CD14-positive monocyte (primary cell): ENCODE measurements at regions not wholly inside any gene's neighbourhood (a gene's known extent, or its start where the extent isn't known, plus 50 kb on each side); places are given as distances from the start of the nearest gene placed in this dataset.

Experiments used
- DNase-seq, 3 donors: peaks; one replicate each; pipeline ENCODE4 v3.0.0-alpha.2; 2011 to 2022
- H2AFZ ChIP-seq: 2 replicates; pipeline ENCODE4 v1.6.0; 2012; ENCODE audit warnings: mild to moderate bottlenecking, low read depth, low read length, inconsistent platforms; ENCODE audit not compliant: insufficient read depth, poor library complexity, severe bottlenecking
- H3K27ac ChIP-seq, 2 donors: 1 replicate in 1 of 2; 2 replicates in 1 of 2; pipeline ENCODE4 v1.5.1; 2012 to 2013; ENCODE audit warnings: low read length in 2 of 2, control low read depth in 1 of 2, inconsistent platforms in 1 of 2, low read depth in 1 of 2, mild to moderate bottlenecking in 1 of 2
- H3K27me3 ChIP-seq, 2 donors: one replicate each; pipeline versions ENCODE4 v1.6.0 to v1.6.1; 2011 to 2013; ENCODE audit warnings: low read length in 2 of 2; ENCODE audit not compliant: control insufficient read depth in 2 of 2, insufficient read depth in 2 of 2
- H3K36me3 ChIP-seq, 2 donors: replicated peaks in 1 of 2; 1 replicate in 1 of 2; 2 replicates in 1 of 2; pipeline versions ENCODE4 v1.5.1 to v1.6.1; 2012 to 2013; ENCODE audit warnings: low read length in 2 of 2, control low read depth in 1 of 2, inconsistent platforms in 1 of 2, mild to moderate bottlenecking in 1 of 2; ENCODE audit not compliant: insufficient read depth in 2 of 2, control insufficient read depth in 1 of 2
- H3K4me1 ChIP-seq, 2 donors: 1 replicate in 1 of 2; 2 replicates in 1 of 2; pipeline versions ENCODE4 v1.5.1 to v1.6.1; 2012 to 2013; ENCODE audit warnings: low read length in 2 of 2, control low read depth in 1 of 2, inconsistent platforms in 1 of 2, mild to moderate bottlenecking in 1 of 2, moderate library complexity in 1 of 2; ENCODE audit not compliant: insufficient read depth in 2 of 2, control insufficient read depth in 1 of 2
- H3K4me2 ChIP-seq: replicated peaks from 2 replicates; pipeline ENCODE3; 2012; ENCODE audit warnings: low read length, moderate library complexity, mild to moderate bottlenecking; ENCODE audit not compliant: poor library complexity, severe bottlenecking; ENCODE audit errors: extremely low read depth
- H3K4me3 ChIP-seq, 3 experiments: fragments of 200-600 bp in 1 of 3; sonication (generic) in 1 of 3; replicated peaks in 1 of 3; 1 replicate in 2 of 3; 2 replicates in 1 of 3; pipeline ENCODE4 v1.5.1; 2011 to 2013; ENCODE audit warnings: low read length in 3 of 3, mild to moderate bottlenecking in 3 of 3, control low read depth in 2 of 3, low read depth in 2 of 3, inconsistent platforms in 1 of 3, moderate library complexity in 1 of 3
- H3K79me2 ChIP-seq: 2 replicates; pipeline ENCODE4 v1.6.0; 2012; ENCODE audit warnings: mild to moderate bottlenecking, control low read depth, inconsistent platforms, low read length, moderate library complexity; ENCODE audit not compliant: insufficient read depth
- H3K9ac ChIP-seq: 2 replicates; pipeline ENCODE4 v1.6.0; 2017; ENCODE audit warnings: low read length, mild to moderate bottlenecking; ENCODE audit not compliant: insufficient read depth, poor library complexity, severe bottlenecking
- H3K9me3 ChIP-seq, 2 donors: replicated peaks in 1 of 2; 1 replicate in 1 of 2; 2 replicates in 1 of 2; pipeline versions ENCODE4 v1.5.1 to v1.6.1; 2012 to 2013; ENCODE audit warnings: low read length in 2 of 2, control low read depth in 1 of 2; ENCODE audit not compliant: control insufficient read depth in 1 of 2, insufficient read depth in 1 of 2
- H4K20me1 ChIP-seq: 2 replicates; pipeline ENCODE4 v1.6.0; 2012; ENCODE audit warnings: mild to moderate bottlenecking, low read length, control low read depth, moderate library complexity; ENCODE audit not compliant: insufficient read depth
- H3K27ac Mint-ChIP-seq, 7 donors: one replicate each; pipeline ENCODE4 v1.8.0; 2020; ENCODE audit warnings: mild to moderate bottlenecking in 7 of 7, mixed read lengths in 7 of 7, moderate library complexity in 6 of 7, inconsistent platforms in 2 of 7
- H3K27me3 Mint-ChIP-seq, 3 donors: one replicate each; pipeline ENCODE4 v1.8.0; 2021 to 2022; ENCODE audit warnings: low read depth in 3 of 3, mild to moderate bottlenecking in 3 of 3, mixed read lengths in 3 of 3, moderate library complexity in 3 of 3, inconsistent platforms in 1 of 3
- H3K36me3 Mint-ChIP-seq, 2 donors: one replicate each; pipeline ENCODE4 v1.8.0; 2020; ENCODE audit warnings: mixed read lengths in 2 of 2, inconsistent platforms in 1 of 2, mild to moderate bottlenecking in 1 of 2
- H3K4me1 Mint-ChIP-seq: one replicate; pipeline ENCODE4 v1.8.0; 2020; ENCODE audit warnings: mild to moderate bottlenecking, mixed read lengths
- H3K4me3 Mint-ChIP-seq, 2 donors: one replicate each; pipeline ENCODE4 v1.8.0; 2020; ENCODE audit warnings: mild to moderate bottlenecking in 2 of 2, mixed read lengths in 2 of 2, moderate library complexity in 1 of 2
- H3K9me3 Mint-ChIP-seq, 7 donors: one replicate each; pipeline ENCODE4 v1.8.0; 2020 to 2022; ENCODE audit warnings: mixed read lengths in 7 of 7, mild to moderate bottlenecking in 6 of 7, moderate library complexity in 6 of 7, inconsistent platforms in 2 of 7
- CTCF ChIP-seq: fragments of 200-600 bp; IDR thresholded peaks from one replicate; pipeline ENCODE4 v1.8.0; 2022; ENCODE audit warnings: antibody characterized with exemption, mild to moderate bottlenecking
- WGBS: methylation state at CpG from one replicate; pipeline ENCODE4 v1.1.5; 2013; ENCODE audit warnings: missing lambda C conversion rate; ENCODE audit not compliant: insufficient coverage; 5-methylcytosine and 5-hydroxymethylcytosine counted together
- intact Hi-C, 2 donors: fragments of 100-400 bp; cut with micrococcal nuclease; formaldehyde crosslinking; loops; one replicate each; pipeline versions ENCODE4 v1.15.0 to v1.15.1; 2023

GRCh38 chr15:60096157-60096556 is 92.0 kb downstream of the FOXB1 start:
- WGBS = 100% methylated on average over 2 of the region's 4 CpGs
- Histone ChIP-seq H4K20me1 (no peaks in the 10 kb centered on the region), H3K27ac (no peak overlapping the region), H3K9ac (no peak overlapping the region), H3K36me3 (no peaks in the 10 kb centered on the region), H3K4me2 (no peak overlapping the region), H3K27me3 (no peaks in the 10 kb centered on the region), H3K9me3 (no peaks in the 10 kb centered on the region), H3K79me2 (no peaks in the 10 kb centered on the region), H3K4me3 (no peak overlapping the region), H3K4me1 (no peaks in the 10 kb centered on the region), H2AFZ (no peak overlapping the region)
- no peak for TF ChIP-seq CTCF
- H3K9me3 Mint-ChIP-seq = peaks cover 0 to 12% (median 0%) of the 10 kb centered on the region in 7 donors
- no peak overlapping the region for H3K27ac Mint-ChIP-seq
- H3K27me3 Mint-ChIP-seq = no peaks in the 10 kb centered on the region
- DNase-seq = no peak
- H3K4me3 Mint-ChIP-seq = no peak overlapping the region
- H3K36me3 Mint-ChIP-seq = no peaks in the 10 kb centered on the region
- intact Hi-C loops = no loop called here
- peaks cover 4% of the 10 kb centered on the region for H3K4me1 Mint-ChIP-seq

GRCh38 chr15:60101416-60101815 is 97.3 kb downstream of the FOXB1 start:
- TF ChIP-seq CTCF = no peak
- Histone ChIP-seq H3K4me2 (no peak overlapping the region), H3K9me3 (no peaks in the 10 kb centered on the region), H4K20me1 (no peaks in the 10 kb centered on the region), H3K27me3 (no peaks in the 10 kb centered on the region), H2AFZ (no peak overlapping the region), H3K4me1 (no peaks in the 10 kb centered on the region), H3K9ac (no peak overlapping the region), H3K79me2 (no peaks in the 10 kb centered on the region), H3K4me3 (no peak overlapping the region), H3K36me3 (no peaks in the 10 kb centered on the region), H3K27ac (no peak overlapping the region)
- intact Hi-C loops = no loop called here
- Mint-ChIP-seq H3K27ac (no peak overlapping the region), H3K4me1 (peaks cover 4% of the 10 kb centered on the region), H3K27me3 (peaks cover 0 to 2% (median 0%) of the 10 kb centered on the region in 3 donors), H3K4me3 (no peak overlapping the region), H3K9me3 (peaks cover 0 to 11% (median under 1%) of the 10 kb centered on the region in 7 donors), H3K36me3 (no peaks in the 10 kb centered on the region)
- DNase-seq = no peak
- 100% methylated on average over 1 of the region's 4 CpGs for WGBS
